HCT116 (cell line): ENCODE measurements at regions not wholly inside any gene's neighbourhood (a gene's known extent, or its start where the extent isn't known, plus 50 kb on each side); places are given as distances from the start of the nearest gene placed in this dataset.

Experiments used
- ATAC-seq: fragments of 200-7000 bp; cut with Tn5 transposase; 2 replicates; pipeline ENCODE4 v1.9.1; 2020; ENCODE audit warnings: mild to moderate bottlenecking, moderate library complexity
- BruUV-seq: library from RNA; stranded (reverse); fragments of 400-500 nt; replicated peaks from 2 replicates; lab custom pipeline; 2021; lab: Mats Ljungman, UMichigan
- CTCF ChIA-PET: fragments of 300-600 bp; sonication (Branson Sonifier 250); formaldehyde crosslinking; loops from one replicate; lab custom pipeline; 2021; ENCODE audit warnings: antibody characterized with exemption; lab: Charles Lee
- POLR2A ChIA-PET: fragments of 300-600, 350-600 bp; sonication (Branson Sonifier 250); formaldehyde crosslinking; loops from one replicate; lab custom pipeline; 2021; ENCODE audit warnings: antibody characterized with exemption; lab: Charles Lee
- RAD21 ChIA-PET, 2 experiments: fragments of 300-600 bp; sonication (Branson Sonifier 250); formaldehyde crosslinking; loops; one replicate each; lab custom pipeline; 2023; ENCODE audit warnings: low total read pairs in 2 of 2; ENCODE audit not compliant: uncharacterized antibody in 2 of 2, unreplicated experiment in 2 of 2, low non-redundant PET in 1 of 2; lab: Charles Lee
- DNase-seq: peaks from one replicate; pipeline ENCODE4 v3.0.0-alpha.2; 2010; ENCODE audit warnings: low read depth, low spot score
- H2AFZ ChIP-seq: fragments of 200-600 bp; shearing (Covaris generic), sonication (generic); 2 replicates; pipeline ENCODE4 v1.6.1; 2017; ENCODE audit warnings: low read depth, mixed run types, mixed read lengths, antibody characterized with exemption, low read length; ENCODE audit not compliant: poor library complexity, severe bottlenecking
- H3K27ac ChIP-seq: 2 replicates; pipeline ENCODE4 v1.5.1; 2012; ENCODE audit warnings: low read depth, low read length
- H3K27me3 ChIP-seq: fragments of 200-600 bp; sonication (generic); 2 replicates; pipeline ENCODE4 v1.6.1; 2016; ENCODE audit warnings: mixed run types, low read length, mixed read lengths; ENCODE audit not compliant: insufficient read depth
- H3K36me3 ChIP-seq, 2 experiments: fragments of 200-500 bp in 1 of 2; fragments of 200-600 bp in 1 of 2; sonication (Bioruptor generic) in 1 of 2; sonication (generic) in 1 of 2; 2 replicates each; pipeline versions ENCODE4 v1.5.1 to v1.6.1; 2014 to 2016; ENCODE audit warnings: low read length in 2 of 2, inconsistent platforms in 1 of 2, mixed read lengths in 1 of 2, mixed run types in 1 of 2; ENCODE audit not compliant: insufficient read depth in 2 of 2, control insufficient read depth in 1 of 2
- H3K4me1 ChIP-seq, 2 experiments: fragments of 200-600 bp in 1 of 2; sonication (generic) in 1 of 2; 2 replicates each; pipeline versions ENCODE4 v1.5.1 to v1.6.1; 2012 to 2017; ENCODE audit warnings: low read length in 2 of 2, inconsistent platforms in 1 of 2, mild to moderate bottlenecking in 1 of 2, mixed read lengths in 1 of 2, mixed run types in 1 of 2, moderate library complexity in 1 of 2; ENCODE audit not compliant: insufficient read depth in 2 of 2, control insufficient read depth in 1 of 2
- H3K4me2 ChIP-seq: fragments of 200-600 bp; sonication (generic); 2 replicates; pipeline ENCODE4 v1.6.1; 2017; ENCODE audit warnings: mixed run types, low read length, mixed read lengths
- H3K4me3 ChIP-seq, 2 experiments: fragments of 200-600 bp in 1 of 2; sonication (generic) in 1 of 2; replicated peaks in 1 of 2; 2 replicates each; pipeline ENCODE4 v1.5.1; 2011 to 2016; ENCODE audit warnings: low read length in 2 of 2, control low read depth in 1 of 2, low read depth in 1 of 2, mild to moderate bottlenecking in 1 of 2, mixed read lengths in 1 of 2, mixed run types in 1 of 2
- H3K79me2 ChIP-seq: fragments of 200-600 bp; sonication (generic); 2 replicates; pipeline ENCODE4 v1.6.1; 2017; ENCODE audit warnings: mild to moderate bottlenecking, mixed run types, low read length, moderate library complexity, mixed read lengths; ENCODE audit not compliant: insufficient read depth
- H3K9ac ChIP-seq: fragments of 200-600 bp; sonication (generic); 2 replicates; pipeline ENCODE4 v1.6.1; 2016; ENCODE audit warnings: low read length, mixed read lengths
- H3K9me2 ChIP-seq: fragments of 200-600 bp; sonication (generic), shearing (Covaris generic); 2 replicates; pipeline ENCODE4 v1.6.1; 2017; ENCODE audit warnings: mixed run types, mild to moderate bottlenecking, moderate library complexity; ENCODE audit not compliant: insufficient read depth
- H3K9me3 ChIP-seq, 2 experiments: fragments of 200-500 bp in 1 of 2; fragments of 200-600 bp in 1 of 2; sonication (Bioruptor generic) in 1 of 2; sonication (generic) in 1 of 2; 2 replicates each; pipeline ENCODE4 v1.6.1; 2014 to 2017; ENCODE audit warnings: low read length in 2 of 2, mixed read lengths in 2 of 2, inconsistent platforms in 1 of 2, low read depth in 1 of 2, mild to moderate bottlenecking in 1 of 2, mixed run types in 1 of 2, moderate library complexity in 1 of 2; ENCODE audit not compliant: control insufficient read depth in 1 of 2, insufficient read depth in 1 of 2
- H4K20me1 ChIP-seq: fragments of 200-600 bp; sonication (generic), shearing (Covaris generic); 2 replicates; pipeline ENCODE4 v1.6.1; 2017; ENCODE audit warnings: mixed run types, mild to moderate bottlenecking, moderate library complexity; ENCODE audit not compliant: insufficient read depth
- CBX3 ChIP-seq: IDR thresholded peaks from 2 replicates; pipeline ENCODE4 v1.6.1; 2012; ENCODE audit warnings: low read depth
- CEBPB ChIP-seq: IDR thresholded peaks from 2 replicates; pipeline ENCODE4 v1.6.1; 2012; ENCODE audit warnings: low read depth
- EGR1 ChIP-seq: IDR thresholded peaks from 2 replicates; pipeline ENCODE4 v1.6.1; 2012; ENCODE audit warnings: low read depth
- ELF1 ChIP-seq: IDR thresholded peaks from 2 replicates; pipeline ENCODE4 v1.6.1; 2012; ENCODE audit warnings: low read depth, borderline replicate concordance
- EZH2phosphoT487 ChIP-seq: fragments of 200-600 bp; IDR thresholded peaks from 2 replicates; pipeline ENCODE4 v1.6.1; 2018; ENCODE audit warnings: antibody characterized with exemption, borderline replicate concordance
- FOSL1 ChIP-seq: IDR thresholded peaks from 2 replicates; pipeline ENCODE4 v1.6.1; 2012; ENCODE audit warnings: low read depth
- POLR2AphosphoS5 ChIP-seq: IDR thresholded peaks from 2 replicates; pipeline ENCODE4 v1.6.1; 2011; ENCODE audit warnings: mild to moderate bottlenecking, low read depth, low read length, moderate library complexity
- RAD21 ChIP-seq: IDR thresholded peaks from 2 replicates; pipeline ENCODE4 v1.6.1; 2012; ENCODE audit warnings: low read depth, mild to moderate bottlenecking
- SIN3A ChIP-seq: IDR thresholded peaks from 2 replicates; pipeline ENCODE4 v1.6.1; 2012; ENCODE audit warnings: low read depth
- SP1 ChIP-seq: IDR thresholded peaks from 2 replicates; pipeline ENCODE4 v1.6.1; 2012; ENCODE audit warnings: low read depth
- SRF ChIP-seq: IDR thresholded peaks from 2 replicates; pipeline ENCODE4 v1.6.1; 2012; ENCODE audit warnings: low read depth
- TCF7L2 ChIP-seq: IDR thresholded peaks from 2 replicates; pipeline ENCODE4 v1.7.0; 2011; ENCODE audit warnings: borderline replicate concordance, inconsistent platforms; ENCODE audit not compliant: insufficient read depth, insufficient read length; ENCODE audit errors: extremely low read depth
- ZFX ChIP-seq: fragments of 450-650 bp; IDR thresholded peaks from 2 replicates; pipeline ENCODE4 v1.6.1; 2017
- ZNF274 ChIP-seq: fragments of 200-500 bp; sonication (Bioruptor generic); IDR thresholded peaks from 2 replicates; pipeline ENCODE4 v1.6.1; 2014; ENCODE audit warnings: mild to moderate bottlenecking, low read depth, low read length, inconsistent platforms
- intact Hi-C: fragments of 100-400 bp; cut with micrococcal nuclease; formaldehyde crosslinking; loops from 2 replicates; pipeline ENCODE4 v1.10.0; 2022
- TF ChIP-seq, protein P1 (sequence below): IDR thresholded peaks from 2 replicates; pipeline ENCODE4 v1.6.1; 2012
- TF ChIP-seq, protein P2 (sequence below), 3 experiments: fragments of 200-600 bp in 1 of 3; sonication (generic) in 1 of 3; IDR thresholded peaks in 2 of 3; conservative IDR thresholded peaks in 1 of 3; 2 replicates each; pipeline ENCODE4 v1.5.1; 2012 to 2017; ENCODE audit warnings: low read depth in 2 of 3, low read length in 2 of 3, antibody characterized with exemption in 1 of 3, borderline replicate concordance in 1 of 3, control low read depth in 1 of 3, mild to moderate bottlenecking in 1 of 3, mixed read lengths in 1 of 3, mixed run types in 1 of 3, moderate library complexity in 1 of 3; ENCODE audit not compliant: insufficient read depth in 1 of 3
- TF ChIP-seq, protein P3 (sequence below): IDR thresholded peaks from 2 replicates; pipeline ENCODE4 v1.6.1; 2012

DNA sequence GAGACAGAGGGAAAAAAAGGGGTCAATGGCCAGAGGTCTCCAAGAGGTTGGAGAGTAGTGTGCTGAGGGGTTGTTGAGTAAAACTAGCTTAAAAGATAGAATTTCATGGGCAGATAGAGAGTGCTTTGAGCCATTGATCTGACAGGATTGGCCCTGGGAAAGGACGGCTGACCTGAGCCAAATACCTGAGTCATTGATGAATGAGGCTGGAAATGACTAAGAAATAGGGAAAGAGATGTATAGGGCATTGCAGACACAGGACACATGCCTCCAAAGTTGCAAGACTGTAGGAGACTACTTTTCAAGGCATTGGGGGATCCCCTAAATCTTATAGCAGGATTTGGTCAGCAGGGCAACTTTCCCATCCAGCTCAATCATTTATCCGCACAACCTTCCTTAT, 168.7 kb downstream of the ABCC12 start:
- Histone ChIP-seq H3K79me2 (no peaks in the 10 kb centered on the region), H3K4me2 (no peak overlapping the region), H3K9ac (no peak overlapping the region), H3K36me3 (no peaks in the 10 kb centered on the region), H3K4me3 (no peak overlapping the region), H3K27me3 (peaks cover 53% of the 10 kb centered on the region), H4K20me1 (no peaks in the 10 kb centered on the region; the same call in 1 of the 2 replicates), H3K27ac (no peak overlapping the region), H2AFZ (no peak overlapping the region), H3K9me3 (no peaks in the 10 kb centered on the region; a peak in 1 of 4 replicates), H3K9me2 (no peaks in the 10 kb centered on the region; the same call in 1 of the 2 replicates), H3K4me1 (no peaks in the 10 kb centered on the region)
- RAD21 ChIA-PET = no interaction called here
- POLR2A ChIA-PET = no interaction called here
- no peak for DNase-seq
- CTCF ChIA-PET = no interaction called here
- no TSS peak for BruUV-seq
- ATAC-seq = no peak
- intact Hi-C loops = no loop called here
- TF ChIP-seq TCF7L2 (no peak), SP1 (no peak), RAD21 (no peak), EZH2phosphoT487 (no peak), ZNF274 (no peak), EGR1 (no peak), CBX3 (no peak), POLR2AphosphoS5 (no peak), ELF1 (no peak), SRF (no peak), FOSL1 (no peak), ZFX (no peak), CEBPB (no peak), SIN3A (no peak)
- TF ChIP-seq, protein P1, sequence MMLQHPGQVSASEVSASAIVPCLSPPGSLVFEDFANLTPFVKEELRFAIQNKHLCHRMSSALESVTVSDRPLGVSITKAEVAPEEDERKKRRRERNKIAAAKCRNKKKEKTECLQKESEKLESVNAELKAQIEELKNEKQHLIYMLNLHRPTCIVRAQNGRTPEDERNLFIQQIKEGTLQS = no peak
- TF ChIP-seq, protein P2, sequence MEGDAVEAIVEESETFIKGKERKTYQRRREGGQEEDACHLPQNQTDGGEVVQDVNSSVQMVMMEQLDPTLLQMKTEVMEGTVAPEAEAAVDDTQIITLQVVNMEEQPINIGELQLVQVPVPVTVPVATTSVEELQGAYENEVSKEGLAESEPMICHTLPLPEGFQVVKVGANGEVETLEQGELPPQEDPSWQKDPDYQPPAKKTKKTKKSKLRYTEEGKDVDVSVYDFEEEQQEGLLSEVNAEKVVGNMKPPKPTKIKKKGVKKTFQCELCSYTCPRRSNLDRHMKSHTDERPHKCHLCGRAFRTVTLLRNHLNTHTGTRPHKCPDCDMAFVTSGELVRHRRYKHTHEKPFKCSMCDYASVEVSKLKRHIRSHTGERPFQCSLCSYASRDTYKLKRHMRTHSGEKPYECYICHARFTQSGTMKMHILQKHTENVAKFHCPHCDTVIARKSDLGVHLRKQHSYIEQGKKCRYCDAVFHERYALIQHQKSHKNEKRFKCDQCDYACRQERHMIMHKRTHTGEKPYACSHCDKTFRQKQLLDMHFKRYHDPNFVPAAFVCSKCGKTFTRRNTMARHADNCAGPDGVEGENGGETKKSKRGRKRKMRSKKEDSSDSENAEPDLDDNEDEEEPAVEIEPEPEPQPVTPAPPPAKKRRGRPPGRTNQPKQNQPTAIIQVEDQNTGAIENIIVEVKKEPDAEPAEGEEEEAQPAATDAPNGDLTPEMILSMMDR (IDR thresholded peaks at IDR 0.05 in 2 of 3, conservative IDR thresholded peaks at IDR 0.05 in 1 of 3; ENCODE audit: borderline replicate concordance in 1 of 3, insufficient read depth in 1 of 3, low read depth in 2 of 3, low read length in 2 of 3) = no peak
- TF ChIP-seq, protein P3, sequence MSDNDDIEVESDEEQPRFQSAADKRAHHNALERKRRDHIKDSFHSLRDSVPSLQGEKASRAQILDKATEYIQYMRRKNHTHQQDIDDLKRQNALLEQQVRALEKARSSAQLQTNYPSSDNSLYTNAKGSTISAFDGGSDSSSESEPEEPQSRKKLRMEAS = no peak
